ENCODE measurements at regions not wholly inside any gene's neighbourhood (a gene's known extent, or its start where the extent isn't known, plus 50 kb on each side); places are given as distances from the start of the nearest gene placed in this dataset.

DNA sequence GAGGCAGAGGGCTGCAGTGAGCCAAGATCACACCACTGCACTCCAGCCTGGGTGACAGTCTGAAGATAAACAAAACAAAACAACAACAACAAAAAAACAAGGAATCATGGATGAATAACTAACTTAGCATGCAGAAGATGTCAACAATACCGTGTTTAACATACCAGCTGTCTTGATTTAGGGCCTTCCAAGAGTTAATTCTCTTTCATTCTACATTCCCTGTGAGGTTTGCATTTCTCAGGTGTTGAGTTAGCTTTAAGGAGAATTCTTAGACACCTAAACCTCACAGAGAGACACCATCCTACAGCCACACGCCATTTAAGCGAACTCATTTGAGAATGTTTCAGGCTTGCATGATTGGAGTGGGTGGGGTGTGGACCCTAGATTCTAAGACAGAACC is 363.1 kb upstream of the RUNX1 start:
- TF ChIP-seq, protein P1, sequence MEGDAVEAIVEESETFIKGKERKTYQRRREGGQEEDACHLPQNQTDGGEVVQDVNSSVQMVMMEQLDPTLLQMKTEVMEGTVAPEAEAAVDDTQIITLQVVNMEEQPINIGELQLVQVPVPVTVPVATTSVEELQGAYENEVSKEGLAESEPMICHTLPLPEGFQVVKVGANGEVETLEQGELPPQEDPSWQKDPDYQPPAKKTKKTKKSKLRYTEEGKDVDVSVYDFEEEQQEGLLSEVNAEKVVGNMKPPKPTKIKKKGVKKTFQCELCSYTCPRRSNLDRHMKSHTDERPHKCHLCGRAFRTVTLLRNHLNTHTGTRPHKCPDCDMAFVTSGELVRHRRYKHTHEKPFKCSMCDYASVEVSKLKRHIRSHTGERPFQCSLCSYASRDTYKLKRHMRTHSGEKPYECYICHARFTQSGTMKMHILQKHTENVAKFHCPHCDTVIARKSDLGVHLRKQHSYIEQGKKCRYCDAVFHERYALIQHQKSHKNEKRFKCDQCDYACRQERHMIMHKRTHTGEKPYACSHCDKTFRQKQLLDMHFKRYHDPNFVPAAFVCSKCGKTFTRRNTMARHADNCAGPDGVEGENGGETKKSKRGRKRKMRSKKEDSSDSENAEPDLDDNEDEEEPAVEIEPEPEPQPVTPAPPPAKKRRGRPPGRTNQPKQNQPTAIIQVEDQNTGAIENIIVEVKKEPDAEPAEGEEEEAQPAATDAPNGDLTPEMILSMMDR (IDR thresholded peaks at IDR 0.05; ENCODE audit: control insufficient read depth, extremely low read depth, insufficient read depth): no peak
- no peak for DNase-seq (ENCODE audit: low read depth)
- no peak overlapping the region for H3K4me3 ChIP-seq (ENCODE audit: low read depth, low read length)

- DNase-seq (ENCODE audit: low read depth): no peak
- TF ChIP-seq, protein P1 (IDR thresholded peaks at IDR 0.05; ENCODE audit: control insufficient read depth, extremely low read depth, insufficient read depth): no peak
- H3K4me3 ChIP-seq (ENCODE audit: low read depth, low read length): no peak overlapping the region
Measured at GRCh38 chr21:35411434-35411833, 362.3 kb upstream of the RUNX1 start.

GRCh38 chr21:35410656-35411055 is 361.6 kb upstream of the RUNX1 start:
- no peak overlapping the region for H3K4me3 ChIP-seq (ENCODE audit: low read depth, low read length)
- DNase-seq (ENCODE audit: low read depth): no peak
- TF ChIP-seq, protein P1 (IDR thresholded peaks at IDR 0.05; ENCODE audit: control insufficient read depth, extremely low read depth, insufficient read depth): no peak

- TF ChIP-seq, protein P1 (IDR thresholded peaks at IDR 0.05; ENCODE audit: control insufficient read depth, extremely low read depth, insufficient read depth): no peak
- DNase-seq (ENCODE audit: low read depth): no peak
- no peak overlapping the region for H3K4me3 ChIP-seq (ENCODE audit: low read depth, low read length)
Measured at GRCh38 chr21:35410123-35410522, 361.0 kb upstream of the RUNX1 start.

GRCh38 chr21:35408401-35408800 is 359.3 kb upstream of the RUNX1 start:
- H3K4me3 ChIP-seq (ENCODE audit: low read depth, low read length): no peak overlapping the region
- no peak for DNase-seq (ENCODE audit: low read depth)
- TF ChIP-seq, protein P1 (IDR thresholded peaks at IDR 0.05; ENCODE audit: control insufficient read depth, extremely low read depth, insufficient read depth): no peak

- no peak for DNase-seq (ENCODE audit: low read depth)
- TF ChIP-seq, protein P1 (IDR thresholded peaks at IDR 0.05; ENCODE audit: control insufficient read depth, extremely low read depth, insufficient read depth): no peak
- H3K4me3 ChIP-seq (ENCODE audit: low read depth, low read length): no peak overlapping the region
Measured at GRCh38 chr21:35406635-35407034, 357.5 kb upstream of the RUNX1 start.

- TF ChIP-seq, protein P1 (IDR thresholded peaks at IDR 0.05; ENCODE audit: control insufficient read depth, extremely low read depth, insufficient read depth): no peak
- H3K4me3 ChIP-seq (ENCODE audit: low read depth, low read length): no peak overlapping the region
- no peak for DNase-seq (ENCODE audit: low read depth)
Measured at GRCh38 chr21:35405981-35406380, 356.9 kb upstream of the RUNX1 start.
